ENCODE measurements at regions not wholly inside any gene's neighbourhood (a gene's known extent, or its start where the extent isn't known, plus 50 kb on each side); places are given as distances from the start of the nearest gene placed in this dataset.

DNA sequence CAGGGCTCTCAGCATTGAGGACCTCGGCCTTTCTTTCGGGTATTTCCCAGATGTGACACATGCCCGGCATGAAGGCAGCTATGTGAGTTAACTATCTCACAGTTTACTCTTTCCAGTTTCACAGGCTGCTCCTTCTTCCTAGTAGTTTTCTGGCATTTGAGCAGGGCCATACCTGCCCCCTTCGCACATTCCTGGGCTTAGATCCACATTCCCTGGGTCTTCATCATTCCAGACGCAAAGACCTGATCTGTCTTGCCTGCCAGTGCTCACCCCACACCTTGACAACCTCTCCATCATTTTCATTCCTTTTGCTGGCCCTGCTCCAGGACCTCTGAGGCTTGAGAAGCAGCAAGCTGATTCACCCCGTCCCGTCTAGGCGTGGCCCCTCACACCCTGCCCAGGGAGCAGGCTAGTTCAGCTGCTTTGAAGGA lies 227.5 kb downstream of the WDR11 start:
- FAIRE-seq, result no peak
- TF ChIP-seq, protein P1, sequence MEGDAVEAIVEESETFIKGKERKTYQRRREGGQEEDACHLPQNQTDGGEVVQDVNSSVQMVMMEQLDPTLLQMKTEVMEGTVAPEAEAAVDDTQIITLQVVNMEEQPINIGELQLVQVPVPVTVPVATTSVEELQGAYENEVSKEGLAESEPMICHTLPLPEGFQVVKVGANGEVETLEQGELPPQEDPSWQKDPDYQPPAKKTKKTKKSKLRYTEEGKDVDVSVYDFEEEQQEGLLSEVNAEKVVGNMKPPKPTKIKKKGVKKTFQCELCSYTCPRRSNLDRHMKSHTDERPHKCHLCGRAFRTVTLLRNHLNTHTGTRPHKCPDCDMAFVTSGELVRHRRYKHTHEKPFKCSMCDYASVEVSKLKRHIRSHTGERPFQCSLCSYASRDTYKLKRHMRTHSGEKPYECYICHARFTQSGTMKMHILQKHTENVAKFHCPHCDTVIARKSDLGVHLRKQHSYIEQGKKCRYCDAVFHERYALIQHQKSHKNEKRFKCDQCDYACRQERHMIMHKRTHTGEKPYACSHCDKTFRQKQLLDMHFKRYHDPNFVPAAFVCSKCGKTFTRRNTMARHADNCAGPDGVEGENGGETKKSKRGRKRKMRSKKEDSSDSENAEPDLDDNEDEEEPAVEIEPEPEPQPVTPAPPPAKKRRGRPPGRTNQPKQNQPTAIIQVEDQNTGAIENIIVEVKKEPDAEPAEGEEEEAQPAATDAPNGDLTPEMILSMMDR (IDR thresholded peaks at IDR 0.05; ENCODE audit: insufficient read depth, missing control alignments), result no peak

DNA sequence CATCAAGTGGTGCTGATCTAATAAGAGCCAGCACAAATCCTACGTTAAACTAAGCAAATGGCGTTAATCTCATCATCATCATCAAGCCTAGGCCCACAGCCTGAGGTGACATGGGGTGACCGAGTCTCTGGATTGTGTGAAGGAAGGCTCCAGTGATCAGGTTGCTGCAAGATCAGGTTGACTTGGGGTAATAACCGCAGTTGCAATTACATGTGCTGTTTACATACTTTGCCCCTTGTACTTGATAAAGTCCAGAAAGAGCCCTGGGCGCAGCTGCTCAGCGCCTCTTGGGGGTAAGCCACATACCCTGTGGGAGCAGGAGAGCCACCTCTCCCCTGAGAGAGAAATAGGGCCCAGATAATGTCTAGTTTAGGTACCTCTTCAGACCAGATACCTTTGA lies 228.1 kb downstream of the WDR11 start:
- TF ChIP-seq, protein P1 (IDR thresholded peaks at IDR 0.05; ENCODE audit: insufficient read depth, missing control alignments), result no peak
- FAIRE-seq (no peak), DNase-seq (ENCODE audit: insufficient read length, low spot score) (no peak)

More for the DNA sequence above, 227.5 kb downstream of the WDR11 start:
- no peak for DNase-seq (ENCODE audit: insufficient read length, low spot score)

DNA sequence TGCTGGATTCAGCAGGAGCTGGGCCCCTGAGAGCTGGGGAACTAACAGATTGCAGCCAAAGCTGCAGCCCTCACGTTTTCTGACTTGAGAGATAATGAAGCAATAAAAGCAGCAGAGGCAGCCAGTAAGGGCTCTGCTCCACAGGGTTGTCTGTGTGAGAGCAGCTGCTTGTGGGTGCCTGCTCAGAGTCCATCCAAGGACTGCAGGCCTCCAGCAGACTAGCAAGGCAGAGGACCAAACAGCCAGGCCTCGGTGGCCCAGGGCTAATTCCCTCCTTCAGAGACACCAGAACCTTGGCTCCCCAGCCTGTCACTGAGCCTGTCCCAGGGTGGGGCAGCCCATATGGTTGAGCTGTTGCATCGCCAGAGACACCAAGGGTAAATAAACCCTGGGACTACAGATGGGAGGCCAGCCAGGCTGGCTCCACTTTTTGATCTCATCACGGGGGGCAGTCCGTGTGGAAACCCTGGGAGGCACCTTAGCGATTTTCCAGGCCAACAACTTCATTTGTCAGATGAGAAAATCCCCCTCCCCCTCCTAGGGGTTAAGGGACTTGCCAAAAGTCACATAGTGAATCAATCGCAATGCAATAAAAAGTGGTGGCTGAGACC lies 229.2 kb downstream of the WDR11 start:
- TF ChIP-seq, protein P1 (IDR thresholded peaks at IDR 0.05; ENCODE audit: insufficient read depth, missing control alignments), result no peak
- no peak for DNase-seq (ENCODE audit: insufficient read length, low spot score)
- no peak for FAIRE-seq

DNA sequence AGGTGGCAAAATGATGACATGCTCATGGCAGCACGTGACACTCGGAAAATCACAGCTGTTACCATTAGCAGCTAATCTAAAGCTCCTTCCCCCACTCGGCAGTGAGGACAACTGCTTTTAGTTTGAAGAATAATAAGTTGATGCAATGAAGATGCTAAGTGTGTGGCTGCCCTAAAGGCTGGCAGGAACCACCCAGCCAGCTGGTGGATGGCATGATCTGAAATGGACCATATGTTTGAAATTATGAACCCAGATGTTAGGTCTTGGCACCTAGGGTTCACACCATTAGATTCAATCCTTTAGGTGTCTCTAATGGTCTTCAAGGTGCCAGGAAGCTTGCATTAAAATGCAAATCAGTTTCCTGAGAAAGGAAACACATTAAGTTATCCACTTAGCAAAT lies 230.1 kb downstream of the WDR11 start:
- DNase-seq (ENCODE audit: insufficient read length, low spot score) (no peak), FAIRE-seq (no peak)
- TF ChIP-seq, protein P1 (IDR thresholded peaks at IDR 0.05; ENCODE audit: insufficient read depth, missing control alignments), result no peak

DNA sequence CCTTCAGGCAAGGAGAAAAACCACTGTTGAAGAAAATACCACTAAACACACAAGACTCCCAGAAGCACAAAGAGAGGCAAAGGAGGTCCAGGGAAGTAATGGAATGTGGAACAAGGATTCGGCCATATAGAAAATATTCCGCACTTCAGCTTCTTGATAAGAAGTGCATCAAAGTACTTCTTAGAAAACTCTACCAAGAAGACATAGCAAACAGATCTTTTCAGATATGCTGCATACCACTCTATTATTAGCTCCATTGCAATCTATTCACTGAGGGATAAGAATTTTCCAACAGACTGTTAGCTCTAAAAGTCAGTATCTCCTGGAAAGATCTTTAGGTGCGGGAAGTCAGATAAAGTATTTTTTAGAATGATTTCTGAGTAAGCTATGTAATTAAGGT lies 231.8 kb downstream of the WDR11 start:
- TF ChIP-seq, protein P1 (IDR thresholded peaks at IDR 0.05; ENCODE audit: insufficient read depth, missing control alignments), result no peak
- FAIRE-seq (no peak), DNase-seq (ENCODE audit: insufficient read length, low spot score) (no peak)

DNA sequence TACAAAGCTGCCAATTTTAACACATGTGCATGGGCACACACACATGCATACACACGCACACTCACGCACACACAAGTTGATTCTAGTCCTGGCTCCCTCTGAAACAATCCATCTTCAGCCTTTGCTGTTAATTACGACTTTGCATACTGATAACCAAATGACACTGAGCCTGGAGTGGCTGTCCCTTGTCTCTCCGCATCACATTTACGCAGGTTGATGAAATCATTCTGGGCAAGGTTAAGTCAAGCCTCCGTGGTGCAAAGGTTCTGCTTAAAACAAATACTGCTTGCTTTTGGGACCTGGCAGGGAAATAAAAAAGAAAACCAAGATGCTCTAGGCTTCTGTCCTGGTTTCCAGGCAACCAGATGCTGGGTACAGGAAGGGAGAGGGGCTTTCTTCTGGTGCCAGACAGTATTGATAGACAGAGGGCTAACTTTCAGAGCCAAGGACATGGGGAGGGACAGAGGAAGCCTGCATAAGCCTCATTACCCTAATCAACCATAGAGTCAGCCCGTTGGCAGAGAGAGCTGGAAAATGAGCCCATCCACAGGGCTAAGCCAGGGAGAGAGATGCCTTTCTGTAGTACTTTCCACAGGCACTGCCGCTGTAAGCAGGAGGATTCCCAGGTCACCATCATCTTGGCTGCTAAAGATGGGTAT lies 233.0 kb downstream of the WDR11 start:
- FAIRE-seq (no peak), DNase-seq (ENCODE audit: insufficient read length, low spot score) (no peak)
- TF ChIP-seq, protein P1 (IDR thresholded peaks at IDR 0.05; ENCODE audit: insufficient read depth, missing control alignments), result no peak

DNA sequence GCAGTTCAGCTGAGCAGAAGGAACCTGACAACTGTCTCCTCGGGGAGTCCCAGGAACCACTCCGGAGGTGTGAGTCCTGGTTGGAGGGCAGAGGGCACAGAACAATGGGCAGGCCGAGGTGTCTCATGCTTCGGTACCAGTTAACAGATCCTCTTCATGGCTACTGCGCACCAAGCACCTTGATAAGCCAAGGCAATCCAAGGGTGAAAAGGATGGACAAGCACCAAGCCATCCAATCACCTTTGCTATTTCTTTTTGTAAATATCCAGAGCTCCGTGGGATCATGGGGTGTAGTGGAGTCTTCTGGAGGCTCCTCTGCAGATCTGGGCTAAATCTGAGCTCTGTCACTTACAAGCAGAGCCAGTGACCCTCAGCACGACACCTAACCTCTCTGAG lies 233.5 kb downstream of the WDR11 start:
- TF ChIP-seq, protein P1 (IDR thresholded peaks at IDR 0.05; ENCODE audit: insufficient read depth, missing control alignments), result no peak
- DNase-seq (ENCODE audit: insufficient read length, low spot score) (no peak), FAIRE-seq (no peak)
